ENCODE measurements at regions not wholly inside any gene's neighbourhood (a gene's known extent, or its start where the extent isn't known, plus 50 kb on each side); places are given as distances from the start of the nearest gene placed in this dataset.
A peak's percentile ranks its signal among the peaks of the same experiment; 100 is the strongest.

DNA sequence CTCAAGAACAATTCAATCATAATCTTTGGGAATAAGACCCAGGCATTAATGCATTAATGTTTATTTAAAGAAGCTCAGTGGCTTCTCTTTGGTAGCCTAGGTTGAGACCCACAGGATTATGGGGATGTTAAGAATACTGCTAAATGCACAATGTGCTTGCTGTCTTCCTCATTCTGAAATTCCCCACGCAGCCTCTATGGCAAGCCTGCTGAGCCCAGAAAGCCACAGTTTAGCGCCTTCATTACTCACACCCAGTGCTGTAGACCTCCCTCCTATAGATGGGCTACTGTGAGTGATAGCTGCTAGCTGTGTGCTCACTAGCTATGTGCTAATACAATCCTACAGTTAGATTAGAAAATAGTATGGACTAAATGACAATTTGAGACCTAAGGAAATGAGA, 90.6 kb downstream of the TNFSF13B start:
- no peak overlapping the region for H3K27ac Mint-ChIP-seq
- no peak overlapping the region for H3K4me3 Mint-ChIP-seq
- H3K27me3 Mint-ChIP-seq: peaks cover 12% of the 10 kb centered on the region
- no peak for DNase-seq
- H3K4me1 Mint-ChIP-seq (ENCODE audit: low read depth): peaks cover 2% of the 10 kb centered on the region
- H3K9me3 Mint-ChIP-seq: no peaks in the 10 kb centered on the region
- H3K36me3 Mint-ChIP-seq (ENCODE audit: low read depth): no peaks in the 10 kb centered on the region

DNA sequence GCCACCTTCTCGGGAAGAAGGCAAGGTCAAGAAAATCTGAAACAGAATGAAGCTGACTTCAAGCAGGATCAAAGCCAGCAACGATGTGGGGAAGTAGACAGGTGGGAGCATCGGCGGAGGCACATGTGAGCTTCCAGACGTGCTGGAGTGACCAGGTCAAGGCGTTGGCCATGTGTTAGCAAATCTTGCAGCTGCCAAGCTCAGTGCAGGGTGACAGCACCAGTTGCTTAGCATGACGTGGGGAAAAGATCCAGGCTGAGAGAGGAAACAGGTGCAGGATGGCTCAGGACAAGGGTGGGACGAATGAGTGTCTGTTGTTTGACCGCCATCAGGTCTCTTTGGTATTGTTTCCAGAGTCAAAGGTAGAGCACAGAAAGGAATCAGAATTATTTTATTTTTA, 92.3 kb downstream of the TNFSF13B start:
- Mint-ChIP-seq H3K27ac (no peak overlapping the region), H3K4me1 (ENCODE audit: low read depth) (peaks cover 2% of the 10 kb centered on the region), H3K9me3 (no peaks in the 10 kb centered on the region), H3K36me3 (ENCODE audit: low read depth) (no peaks in the 10 kb centered on the region), H3K4me3 (no peak overlapping the region), H3K27me3 (peaks cover 12% of the 10 kb centered on the region)
- no peak for DNase-seq

DNA sequence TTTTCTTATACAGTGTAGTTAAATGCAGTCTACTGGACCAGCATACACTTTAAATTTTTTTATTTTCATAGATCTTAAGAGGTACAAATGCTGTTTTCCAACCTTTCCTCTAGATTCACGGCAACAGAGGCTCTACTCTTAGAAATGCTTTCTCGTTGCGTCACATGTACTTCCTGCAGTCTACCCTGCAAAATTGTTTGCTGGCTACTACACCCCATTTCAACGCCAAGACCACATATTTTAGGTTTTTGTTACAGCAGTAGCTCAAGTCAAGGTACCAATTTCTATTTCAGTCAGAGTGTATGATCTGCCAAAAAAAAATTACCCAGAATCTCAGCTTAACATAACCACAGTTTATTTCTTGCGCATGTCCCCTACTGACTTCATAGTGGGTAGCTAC, 94.1 kb downstream of the TNFSF13B start:
- no peak overlapping the region for H3K27ac Mint-ChIP-seq
- no peak for DNase-seq
- H3K4me3 Mint-ChIP-seq: no peak overlapping the region
- H3K9me3 Mint-ChIP-seq: no peaks in the 10 kb centered on the region
- H3K4me1 Mint-ChIP-seq (ENCODE audit: low read depth): peaks cover 2% of the 10 kb centered on the region
- peaks cover 12% of the 10 kb centered on the region for H3K27me3 Mint-ChIP-seq
- no peaks in the 10 kb centered on the region for H3K36me3 Mint-ChIP-seq (ENCODE audit: low read depth)

DNA sequence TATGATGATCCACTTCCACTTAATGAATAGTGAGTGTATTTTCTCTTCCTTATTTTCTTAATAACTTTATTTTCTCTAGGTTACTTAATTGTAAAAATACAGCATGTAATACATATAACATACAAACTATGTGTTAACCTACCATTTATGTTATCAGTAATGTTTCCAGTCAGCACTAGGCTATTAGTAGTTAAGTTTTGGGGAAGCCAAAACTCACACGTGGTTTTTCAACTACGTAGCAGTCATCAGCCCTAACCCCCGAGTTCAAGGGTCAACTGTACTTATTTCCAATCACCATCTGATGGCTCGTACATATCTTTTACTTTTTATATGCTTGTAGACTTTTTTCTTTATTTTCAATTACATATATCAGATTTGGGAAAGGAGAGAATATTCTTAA, 95.7 kb downstream of the TNFSF13B start:
- Mint-ChIP-seq H3K27me3 (peaks cover 12% of the 10 kb centered on the region), H3K36me3 (ENCODE audit: low read depth) (no peaks in the 10 kb centered on the region), H3K27ac (no peak overlapping the region), H3K4me3 (no peak overlapping the region), H3K4me1 (ENCODE audit: low read depth) (peaks cover 2% of the 10 kb centered on the region), H3K9me3 (no peaks in the 10 kb centered on the region)
- DNase-seq: no peak

DNA sequence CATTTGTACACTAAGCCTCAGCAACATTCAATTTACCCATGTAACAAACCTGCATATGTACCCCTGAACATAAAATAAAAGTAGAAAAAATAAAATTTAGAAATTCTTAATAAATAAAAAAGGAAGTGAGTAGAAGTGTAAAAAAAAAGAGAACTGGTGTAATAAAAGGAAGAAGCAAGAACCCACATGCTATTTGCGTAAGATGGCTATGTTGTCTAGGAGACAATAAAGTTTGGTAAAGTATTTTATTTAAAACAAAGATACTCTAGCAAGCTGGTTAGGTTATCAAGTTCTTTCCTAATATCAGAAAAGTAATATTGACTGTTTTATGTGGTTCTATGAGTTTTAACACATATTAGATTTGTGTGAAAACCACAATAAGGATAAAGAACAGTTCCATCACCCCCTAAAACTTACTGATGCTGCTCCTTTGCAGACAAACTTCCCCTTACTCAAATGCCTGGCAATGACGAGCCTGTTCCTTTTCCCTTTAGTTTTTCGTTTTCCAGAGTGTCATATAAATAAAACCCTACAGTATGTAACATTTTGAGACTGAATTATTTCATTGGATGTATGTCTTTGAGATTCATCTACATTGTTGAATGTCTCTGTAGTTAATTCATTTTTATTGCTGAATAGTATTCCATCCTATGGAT, 98.9 kb downstream of the TNFSF13B start:
- Mint-ChIP-seq H3K36me3 (ENCODE audit: low read depth) (no peaks in the 10 kb centered on the region), H3K27me3 (peaks cover 5% of the 10 kb centered on the region), H3K9me3 (peaks cover 3% of the 10 kb centered on the region), H3K4me1 (ENCODE audit: low read depth) (peaks cover 2% of the 10 kb centered on the region), H3K27ac (no peak overlapping the region), H3K4me3 (no peak overlapping the region)
- no peak for DNase-seq

DNA sequence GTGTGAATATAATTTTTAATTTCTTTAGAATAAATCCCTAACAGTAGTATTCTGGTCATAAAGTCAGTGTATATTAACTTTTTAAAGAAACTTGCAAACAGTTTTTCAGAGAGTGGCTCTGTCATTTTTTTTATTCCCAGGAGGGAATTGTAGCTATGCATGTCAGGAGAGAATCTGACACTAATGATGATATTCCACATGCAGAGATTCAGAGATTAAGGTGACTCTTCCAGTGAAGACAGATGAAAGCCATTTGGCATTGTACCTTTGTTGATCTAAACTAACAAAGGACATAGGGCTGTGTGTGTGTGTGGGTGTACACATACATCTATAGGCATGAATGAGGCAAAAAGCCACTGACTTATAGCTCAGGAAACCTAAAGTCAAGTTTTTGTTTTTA, 99.9 kb downstream of the TNFSF13B start:
- peaks cover 3% of the 10 kb centered on the region for H3K9me3 Mint-ChIP-seq
- H3K36me3 Mint-ChIP-seq (ENCODE audit: low read depth): no peaks in the 10 kb centered on the region
- peaks cover 2% of the 10 kb centered on the region for H3K4me1 Mint-ChIP-seq (ENCODE audit: low read depth)
- H3K4me3 Mint-ChIP-seq: no peak overlapping the region
- no peak overlapping the region for H3K27ac Mint-ChIP-seq
- H3K27me3 Mint-ChIP-seq: no peaks in the 10 kb centered on the region
- DNase-seq: no peak

DNA sequence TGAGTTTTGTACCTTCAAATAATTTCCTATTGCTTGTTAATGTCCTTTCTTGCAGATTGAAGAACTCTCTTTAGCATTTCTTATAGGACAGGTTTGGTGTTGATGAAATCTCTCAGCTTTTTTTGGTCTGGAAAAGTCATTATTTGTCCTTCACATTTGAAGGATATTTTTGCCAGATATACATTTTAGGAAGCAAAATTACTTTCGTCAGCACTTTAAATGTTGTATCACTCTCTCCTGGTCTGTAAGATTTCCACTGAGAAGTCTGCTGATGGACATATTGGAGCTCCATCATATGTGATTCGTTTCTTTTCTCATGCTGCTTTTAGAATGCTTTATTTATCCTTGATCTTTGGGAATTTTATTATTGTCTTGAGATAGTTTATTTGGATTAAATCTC, 105.5 kb downstream of the TNFSF13B start:
- no peaks in the 10 kb centered on the region for H3K27me3 Mint-ChIP-seq
- peaks cover 3% of the 10 kb centered on the region for H3K9me3 Mint-ChIP-seq
- H3K27ac Mint-ChIP-seq: no peak overlapping the region
- DNase-seq: no peak
- H3K36me3 Mint-ChIP-seq (ENCODE audit: low read depth): no peaks in the 10 kb centered on the region
- no peak overlapping the region for H3K4me3 Mint-ChIP-seq
- H3K4me1 Mint-ChIP-seq (ENCODE audit: low read depth): no peaks in the 10 kb centered on the region

DNA sequence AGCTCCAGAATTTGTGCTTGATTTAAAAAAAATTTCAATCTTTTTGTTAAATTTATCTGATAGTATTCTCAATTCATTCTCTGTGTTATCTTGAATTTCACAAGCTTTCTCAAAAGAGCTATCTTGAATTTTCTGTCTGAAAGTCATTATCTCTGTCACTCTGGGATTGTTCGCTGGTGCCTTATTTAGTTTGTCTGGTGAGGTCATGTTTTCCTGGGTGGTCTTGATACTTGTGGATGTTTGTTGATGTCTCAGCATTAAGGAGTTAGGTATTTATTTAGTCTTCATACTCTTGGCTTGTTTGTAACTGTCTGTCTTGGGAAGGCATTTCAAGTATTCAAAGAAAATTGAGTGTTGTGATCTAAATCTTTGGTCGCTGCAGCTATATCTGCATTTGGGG, 106.3 kb downstream of the TNFSF13B start:
- Mint-ChIP-seq H3K27me3 (no peaks in the 10 kb centered on the region), H3K4me1 (ENCODE audit: low read depth) (no peaks in the 10 kb centered on the region), H3K9me3 (peaks cover 3% of the 10 kb centered on the region), H3K27ac (no peak overlapping the region), H3K4me3 (no peak overlapping the region), H3K36me3 (ENCODE audit: low read depth) (no peaks in the 10 kb centered on the region)
- no peak for DNase-seq

DNA sequence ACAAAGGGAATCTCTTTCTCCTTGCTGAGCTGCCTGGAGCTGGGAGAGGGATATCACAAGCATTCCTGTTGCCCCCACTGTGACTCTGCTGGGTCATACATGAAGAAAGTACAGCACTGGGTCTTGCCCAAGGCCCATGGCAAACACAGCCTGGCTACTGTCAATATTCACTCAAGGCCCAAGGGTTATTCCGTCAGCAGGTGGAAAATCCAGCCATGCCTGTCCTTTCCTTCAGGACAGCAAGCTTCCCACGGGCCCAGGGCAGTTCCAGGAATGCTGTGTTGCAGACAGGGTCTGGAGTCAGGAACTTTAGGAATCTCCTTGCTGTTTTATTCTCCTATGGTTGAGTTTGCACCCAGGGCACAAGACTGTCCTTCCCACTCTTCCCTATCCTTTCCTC, 106.8 kb downstream of the TNFSF13B start:
- Mint-ChIP-seq H3K4me3 (no peak overlapping the region), H3K36me3 (ENCODE audit: low read depth) (no peaks in the 10 kb centered on the region), H3K27me3 (no peaks in the 10 kb centered on the region), H3K27ac (no peak overlapping the region), H3K9me3 (peaks cover 3% of the 10 kb centered on the region), H3K4me1 (ENCODE audit: low read depth) (no peaks in the 10 kb centered on the region)
- no peak for DNase-seq

DNA sequence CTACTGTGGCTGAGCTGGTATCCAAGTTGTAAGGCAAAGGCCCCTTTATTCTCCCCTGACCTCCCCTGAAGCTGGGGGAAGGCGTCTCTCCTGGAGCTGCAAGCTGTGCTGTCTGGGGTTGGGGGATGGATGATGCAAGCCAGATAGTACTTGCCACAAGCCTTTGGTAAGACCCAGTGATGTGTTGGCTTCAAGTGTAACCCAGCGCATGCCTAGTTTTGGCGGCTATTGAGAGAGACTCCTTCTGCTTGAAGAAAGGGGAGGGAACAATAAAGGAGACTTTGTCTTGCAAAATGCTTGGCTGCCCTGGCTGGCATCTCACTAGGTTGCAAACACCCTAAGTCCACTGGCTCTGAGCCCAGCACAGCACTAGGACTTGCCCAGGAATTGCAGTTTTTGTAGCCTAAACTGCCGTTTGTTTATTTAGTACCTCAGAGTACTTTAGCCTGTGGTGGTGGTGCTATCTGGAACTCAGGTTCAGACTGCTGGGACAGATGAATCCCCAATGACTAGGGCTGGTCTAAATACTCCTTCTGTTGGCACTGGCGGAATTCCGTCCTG, 108.2 kb downstream of the TNFSF13B start:
- Mint-ChIP-seq H3K4me1 (ENCODE audit: low read depth) (no peaks in the 10 kb centered on the region), H3K9me3 (no peaks in the 10 kb centered on the region), H3K27ac (no peak overlapping the region), H3K4me3 (no peak overlapping the region), H3K27me3 (no peaks in the 10 kb centered on the region), H3K36me3 (ENCODE audit: low read depth) (no peaks in the 10 kb centered on the region)
- DNase-seq: no peak

DNA sequence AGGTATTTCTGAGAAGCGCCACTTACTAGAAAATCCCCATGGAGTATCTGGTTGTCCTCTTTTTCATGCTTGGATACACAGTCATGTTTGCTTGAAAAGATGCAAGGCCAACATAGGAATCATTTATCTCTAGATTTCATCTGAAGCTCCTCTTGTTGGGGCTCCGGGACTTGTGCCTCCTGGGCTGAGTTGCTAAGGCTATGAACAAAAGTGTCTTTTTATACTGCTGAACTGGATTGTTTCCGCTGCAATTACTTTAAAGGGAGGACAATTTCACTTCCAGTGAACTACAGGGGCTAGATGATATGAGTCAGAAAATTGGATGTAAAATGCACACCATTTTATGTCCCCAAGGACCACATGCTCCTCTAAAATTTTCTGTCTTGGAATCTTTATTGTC, 114.1 kb downstream of the TNFSF13B start:
- H3K9me3 Mint-ChIP-seq: no peaks in the 10 kb centered on the region
- H3K27ac Mint-ChIP-seq: no peak overlapping the region
- H3K27me3 Mint-ChIP-seq: no peaks in the 10 kb centered on the region
- no peaks in the 10 kb centered on the region for H3K4me1 Mint-ChIP-seq (ENCODE audit: low read depth)
- H3K4me3 Mint-ChIP-seq: no peak overlapping the region
- no peaks in the 10 kb centered on the region for H3K36me3 Mint-ChIP-seq (ENCODE audit: low read depth)
- no peak for DNase-seq

DNA sequence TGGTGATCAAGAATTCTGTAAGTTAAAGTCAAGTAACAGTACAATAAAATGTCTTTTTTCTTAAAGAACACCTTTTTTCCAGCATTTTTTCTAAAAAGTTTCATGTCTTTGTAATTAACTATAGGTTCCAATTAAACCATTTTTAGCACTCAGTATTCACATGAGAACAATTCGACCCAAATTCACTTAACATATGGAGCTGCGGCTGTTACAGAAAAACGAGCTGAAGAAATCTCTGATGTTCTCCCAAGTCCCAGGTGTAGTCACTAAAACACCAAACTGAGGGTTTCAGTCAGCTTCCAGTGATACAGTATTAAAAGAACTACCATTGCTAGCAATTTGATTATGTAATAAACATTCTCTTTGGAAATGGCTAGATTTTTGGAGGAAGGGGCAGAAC, 117.6 kb downstream of the TNFSF13B start:
- H3K36me3 Mint-ChIP-seq (ENCODE audit: low read depth): no peaks in the 10 kb centered on the region
- H3K27ac Mint-ChIP-seq: no peak overlapping the region
- H3K4me1 Mint-ChIP-seq (ENCODE audit: low read depth): no peaks in the 10 kb centered on the region
- H3K9me3 Mint-ChIP-seq: no peaks in the 10 kb centered on the region
- DNase-seq: no peak
- H3K27me3 Mint-ChIP-seq: no peaks in the 10 kb centered on the region
- H3K4me3 Mint-ChIP-seq: no peak overlapping the region

DNA sequence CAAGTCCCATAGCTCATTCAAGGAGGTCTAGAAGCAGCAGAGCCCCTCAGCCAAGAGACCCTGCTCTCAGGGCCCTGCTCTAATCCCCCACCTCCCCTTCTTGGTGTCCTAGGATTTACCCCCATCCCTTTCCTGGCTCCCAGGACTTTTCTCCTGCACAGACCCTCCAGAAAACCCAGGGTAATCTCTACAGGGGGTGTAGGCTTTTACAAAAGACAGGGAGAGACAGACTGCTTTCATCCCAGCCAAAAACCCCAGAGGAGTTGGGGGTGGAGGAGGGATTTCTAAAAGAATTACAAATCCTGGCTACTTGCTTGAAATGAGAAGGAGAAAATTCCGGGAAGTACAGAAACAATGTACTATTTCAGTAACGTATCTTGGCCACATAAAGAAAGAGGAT, 133.3 kb downstream of the TNFSF13B start:
- Mint-ChIP-seq H3K36me3 (ENCODE audit: low read depth) (no peaks in the 10 kb centered on the region), H3K27me3 (no peaks in the 10 kb centered on the region), H3K9me3 (no peaks in the 10 kb centered on the region), H3K4me3 (no peak overlapping the region), H3K27ac (no peak overlapping the region), H3K4me1 (ENCODE audit: low read depth) (peaks cover 10% of the 10 kb centered on the region)
- no peak for DNase-seq

DNA sequence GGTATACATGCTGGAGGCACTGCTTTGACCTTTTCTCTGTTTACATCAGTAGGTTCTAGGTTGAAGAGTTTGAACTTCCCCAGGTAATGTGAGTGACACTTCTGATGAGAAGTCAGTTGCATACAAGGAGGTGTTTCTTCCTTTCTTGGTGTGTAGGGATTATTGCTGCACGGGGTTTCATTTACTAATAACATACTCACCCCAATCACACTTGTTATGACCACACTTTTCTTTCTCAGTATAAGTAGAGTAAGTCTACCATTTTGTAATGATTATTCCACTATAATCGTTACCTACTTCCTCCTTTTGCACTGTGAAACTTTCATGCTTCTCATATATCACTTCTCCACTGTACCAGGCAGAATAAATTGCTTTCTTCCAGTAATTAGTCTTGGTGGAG, 138.0 kb downstream of the TNFSF13B start:
- no peak for DNase-seq
- no peak overlapping the region for H3K4me3 Mint-ChIP-seq
- peaks cover 50% of the 10 kb centered on the region for H3K4me1 Mint-ChIP-seq (ENCODE audit: low read depth)
- no peaks in the 10 kb centered on the region for H3K9me3 Mint-ChIP-seq
- peak overlapping the region; percentile 3 for H3K27ac Mint-ChIP-seq
- no peaks in the 10 kb centered on the region for H3K36me3 Mint-ChIP-seq (ENCODE audit: low read depth)
- no peaks in the 10 kb centered on the region for H3K27me3 Mint-ChIP-seq

DNA sequence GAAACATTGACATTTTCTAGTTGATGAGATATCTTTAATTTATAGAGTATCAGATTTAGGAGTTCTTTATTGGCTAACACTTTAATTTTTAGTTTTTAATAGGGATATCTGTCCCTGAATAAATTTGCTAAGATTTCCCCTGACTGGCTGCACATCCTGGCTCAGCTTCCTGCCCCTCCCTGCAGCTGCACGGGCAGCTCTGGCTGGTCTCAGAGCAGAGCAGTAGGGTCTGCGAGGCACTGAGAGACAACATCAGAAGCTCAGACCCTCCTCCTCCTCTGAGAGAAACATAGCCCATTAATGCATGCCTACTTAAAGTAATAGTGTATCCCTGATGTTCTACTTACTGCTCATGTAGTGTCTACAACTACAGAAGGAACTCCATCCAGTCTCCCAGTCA, 139.2 kb downstream of the TNFSF13B start:
- DNase-seq: no peak
- H3K36me3 Mint-ChIP-seq (ENCODE audit: low read depth): no peaks in the 10 kb centered on the region
- no peaks in the 10 kb centered on the region for H3K27me3 Mint-ChIP-seq
- H3K4me1 Mint-ChIP-seq (ENCODE audit: low read depth): peaks cover 53% of the 10 kb centered on the region
- H3K27ac Mint-ChIP-seq: peak overlapping the region; percentile 71
- H3K9me3 Mint-ChIP-seq: peaks cover 3% of the 10 kb centered on the region
- H3K4me3 Mint-ChIP-seq: no peak overlapping the region

DNA sequence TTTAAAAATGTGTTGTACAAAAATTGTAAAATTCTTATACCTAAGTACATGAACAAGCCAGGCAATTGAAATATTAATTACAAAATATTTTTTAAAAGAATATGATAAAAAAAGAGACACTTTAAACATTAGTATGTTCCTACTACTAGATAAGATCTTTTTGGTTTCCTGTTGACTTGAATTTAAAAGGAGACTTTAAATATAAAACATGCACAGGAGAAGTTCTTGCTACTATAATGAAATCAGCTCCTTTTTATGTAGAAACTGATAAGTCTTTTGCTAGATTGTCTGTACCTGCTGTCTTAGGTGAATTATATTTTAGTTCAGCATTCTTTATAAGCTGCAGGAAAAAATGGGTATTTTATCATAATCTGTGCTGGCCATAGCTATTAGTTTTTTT, 140.2 kb downstream of the TNFSF13B start:
- H3K4me1 Mint-ChIP-seq (ENCODE audit: low read depth): peaks cover 53% of the 10 kb centered on the region
- no peaks in the 10 kb centered on the region for H3K36me3 Mint-ChIP-seq (ENCODE audit: low read depth)
- H3K27me3 Mint-ChIP-seq: no peaks in the 10 kb centered on the region
- peaks cover 3% of the 10 kb centered on the region for H3K9me3 Mint-ChIP-seq
- H3K27ac Mint-ChIP-seq: peak overlapping the region; percentile 33
- no peak for DNase-seq
- H3K4me3 Mint-ChIP-seq: no peak overlapping the region

Data from activated T-cell treated with anti-CD3 and anti-CD28 coated beads, Interleukin-2, amount 50 U/mL, for 24 hours (primary cell).